HG03460 (cell line): ENCODE measurements at regions not wholly inside any gene's neighbourhood (a gene's known extent, or its start where the extent isn't known, plus 50 kb on each side); places are given as distances from the start of the nearest gene placed in this dataset.
"Not testable (repeated sequence)": the region's sequence is repeated elsewhere in the genome, so short reads cannot be mapped to it uniquely, and the experiment has no call there.

Experiments
- ATAC-seq: cut with Tn5 transposase; IDR thresholded peaks from one replicate; pipeline ENCODE4 v1.9.1; 2021; ENCODE audit not compliant: unreplicated experiment

DNA sequence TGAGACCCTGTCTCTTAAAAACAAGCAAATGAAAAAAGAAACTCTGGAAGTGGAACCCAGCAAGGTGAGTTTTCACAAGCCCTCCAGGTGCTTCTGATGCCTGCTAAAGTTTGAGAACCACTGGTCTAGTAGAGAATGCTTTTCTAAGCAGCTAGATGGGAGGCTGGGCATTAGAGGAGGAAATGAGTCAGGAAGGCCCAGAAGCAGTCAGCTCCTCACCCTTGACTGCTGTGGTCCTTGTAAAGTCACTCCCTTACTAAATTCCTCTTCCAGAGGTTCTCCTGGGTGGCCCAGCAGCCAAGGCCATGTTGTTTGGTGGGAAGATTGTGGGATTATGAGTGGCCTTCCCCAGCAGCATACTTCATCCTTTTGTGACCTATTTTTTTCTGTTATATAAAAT lies 52.0 kb upstream of the FYN start:
- no peak for ATAC-seq

DNA sequence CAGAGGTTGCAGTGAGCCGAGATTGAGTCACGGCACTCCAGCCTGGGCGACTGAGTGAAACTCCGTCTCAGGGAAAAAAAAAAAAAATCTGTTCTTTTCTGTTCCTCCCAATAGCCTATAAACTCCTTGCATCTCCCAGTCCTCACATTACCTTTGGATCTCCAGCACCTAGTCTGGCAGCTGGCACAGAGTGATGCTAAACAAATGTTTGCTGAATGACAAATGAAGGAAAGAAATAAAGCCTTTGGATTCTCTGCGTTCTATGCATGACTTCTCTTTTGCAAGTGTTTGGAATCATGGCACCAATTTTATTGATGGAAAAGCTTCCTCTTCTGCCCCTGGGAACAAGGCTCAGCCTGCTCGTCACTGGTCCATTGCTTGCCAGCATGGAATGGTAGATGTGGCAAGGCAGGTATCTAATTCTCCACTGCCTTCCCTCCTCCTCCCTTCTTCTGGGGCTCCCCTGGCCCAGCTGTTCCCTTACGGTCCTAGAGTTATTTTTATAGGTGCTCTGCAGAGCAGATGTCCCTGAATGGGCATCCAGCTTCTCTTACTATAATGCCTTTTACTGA lies 53.6 kb upstream of the FYN start:
- ATAC-seq: no peak

DNA sequence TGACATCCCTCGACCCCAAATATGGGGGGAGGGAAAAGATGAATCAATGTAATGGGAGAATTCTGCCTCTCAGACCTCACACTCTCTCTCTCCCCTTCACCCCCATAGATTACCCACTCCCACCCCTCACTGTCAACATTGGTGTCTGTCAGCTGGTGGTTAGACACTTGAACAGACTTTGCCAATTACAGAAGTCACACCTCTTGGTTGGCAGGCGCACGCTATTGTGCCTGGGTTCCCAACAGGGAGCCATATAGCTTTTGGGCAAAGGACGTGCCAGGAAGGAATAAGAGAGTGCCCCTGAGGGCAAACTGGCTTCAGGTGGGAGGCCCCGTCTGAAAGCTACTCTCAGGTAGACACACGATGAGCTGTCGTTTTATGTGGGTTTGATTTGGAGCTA lies 54.1 kb upstream of the FYN start:
- ATAC-seq: no peak

DNA sequence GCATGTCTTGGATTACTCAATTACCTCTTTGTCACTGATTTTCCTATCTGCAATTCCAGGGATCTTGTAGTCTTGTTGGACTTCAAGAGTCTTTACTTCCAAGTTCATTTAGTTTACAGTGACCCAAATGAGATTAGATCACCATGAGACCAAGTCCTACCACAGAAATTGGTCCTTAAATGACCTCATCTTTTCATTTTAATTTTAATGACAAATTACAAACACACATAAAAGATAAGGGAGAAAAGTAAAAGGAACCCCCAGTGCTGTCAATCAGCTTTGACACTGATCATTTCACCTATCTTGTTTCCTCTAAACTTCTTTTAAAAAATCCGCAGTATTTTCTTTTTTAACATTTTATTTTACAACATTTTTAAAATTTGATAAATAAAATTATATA lies 54.9 kb upstream of the FYN start:
- ATAC-seq: no peak

DNA sequence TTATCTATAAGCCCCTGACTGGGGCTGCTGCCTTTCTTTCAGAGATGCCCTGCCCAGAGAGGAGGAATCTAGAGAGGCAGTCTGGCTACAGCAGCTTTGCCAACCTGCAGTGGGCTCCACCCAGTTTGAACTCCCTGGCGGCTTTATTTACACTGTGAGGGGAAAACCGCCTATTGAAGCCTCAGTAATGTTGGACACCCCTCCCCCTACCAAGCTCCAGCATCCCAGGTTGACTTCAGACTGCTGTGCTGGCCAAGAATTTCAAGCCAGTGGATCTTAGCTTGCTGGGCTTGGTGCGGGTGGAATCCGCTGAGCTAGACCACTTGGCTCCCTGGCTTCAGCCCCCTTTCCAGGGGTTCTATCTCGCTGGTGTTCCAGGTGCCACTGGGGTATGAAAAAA lies 61.4 kb upstream of the FYN start:
- ATAC-seq: not testable (repeated sequence)

DNA sequence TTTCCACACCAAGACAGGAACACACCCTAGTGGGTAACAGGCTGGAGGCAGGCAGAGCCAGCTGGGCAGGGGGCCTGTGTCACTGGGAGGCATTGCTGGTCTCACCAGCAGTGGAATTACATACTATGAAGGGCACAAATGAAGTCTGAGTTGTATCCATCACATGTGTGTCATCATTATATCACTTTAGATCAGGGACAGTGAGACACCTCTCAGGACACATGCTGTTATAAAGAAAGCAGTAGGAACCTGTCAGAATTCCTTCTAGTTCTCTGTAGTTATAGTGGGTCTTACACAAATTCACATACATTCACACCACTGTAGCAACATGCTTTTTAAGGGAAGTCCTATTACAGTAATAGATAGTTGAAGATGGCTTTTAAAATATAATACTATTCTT lies 63.5 kb upstream of the FYN start:
- ATAC-seq: no peak

DNA sequence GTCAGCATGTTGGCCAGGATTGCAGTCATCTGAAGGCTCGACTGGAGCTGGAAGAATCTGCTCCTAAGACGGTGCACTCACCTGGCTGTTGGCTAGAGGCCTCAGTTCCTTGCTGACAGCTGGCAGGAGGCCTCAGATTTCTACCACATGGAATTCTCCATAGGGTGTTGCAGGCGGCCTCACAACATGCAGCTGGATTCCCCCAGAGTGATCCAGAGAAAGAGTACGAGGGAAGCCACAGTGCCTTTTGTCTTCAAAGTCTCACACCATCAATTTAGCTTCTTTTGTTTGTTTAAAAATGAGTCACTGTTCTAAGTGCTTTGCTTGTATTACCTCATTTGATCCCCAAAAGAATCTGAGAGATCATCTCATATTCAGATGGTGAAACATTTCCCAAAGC lies 65.5 kb upstream of the FYN start:
- no peak for ATAC-seq

DNA sequence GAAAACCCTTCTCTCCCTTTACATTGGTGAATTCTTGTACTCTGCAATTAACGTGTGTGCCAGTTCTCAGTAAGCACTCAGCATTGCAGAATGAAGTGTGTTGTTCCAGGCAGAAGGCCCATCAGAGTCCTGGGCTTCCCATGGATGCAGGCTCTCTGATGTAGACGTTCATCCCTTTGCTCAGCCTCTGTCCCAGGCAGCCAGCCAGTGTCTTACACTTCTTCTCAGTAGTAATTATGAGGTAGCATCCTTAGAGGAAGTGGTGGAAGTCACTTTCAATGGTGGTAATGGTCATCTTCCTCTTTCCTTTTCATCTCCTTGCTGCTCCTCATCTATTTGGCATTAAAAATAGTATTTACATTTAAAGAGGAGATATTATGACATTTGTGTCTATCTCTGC lies 66.7 kb upstream of the FYN start:
- ATAC-seq: no peak

DNA sequence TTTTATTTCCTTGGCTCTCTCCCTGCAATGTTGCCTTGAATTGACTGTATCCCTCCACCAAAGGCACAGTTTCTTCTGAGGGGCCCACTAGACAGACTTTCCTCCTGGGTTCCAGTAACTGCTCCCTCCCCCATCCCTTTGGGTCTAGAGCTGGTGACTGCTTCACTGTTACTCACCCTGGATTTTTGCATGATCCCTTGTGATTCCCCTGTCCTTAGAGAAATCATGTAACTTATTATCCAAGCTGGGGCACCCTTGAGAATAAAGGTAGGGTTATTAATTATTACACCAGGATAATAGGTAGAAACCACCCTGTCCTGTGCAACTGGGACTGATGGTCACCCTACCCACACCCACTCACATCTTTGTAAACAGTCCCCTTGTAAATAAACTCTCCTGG lies 67.5 kb upstream of the FYN start:
- ATAC-seq: no peak

DNA sequence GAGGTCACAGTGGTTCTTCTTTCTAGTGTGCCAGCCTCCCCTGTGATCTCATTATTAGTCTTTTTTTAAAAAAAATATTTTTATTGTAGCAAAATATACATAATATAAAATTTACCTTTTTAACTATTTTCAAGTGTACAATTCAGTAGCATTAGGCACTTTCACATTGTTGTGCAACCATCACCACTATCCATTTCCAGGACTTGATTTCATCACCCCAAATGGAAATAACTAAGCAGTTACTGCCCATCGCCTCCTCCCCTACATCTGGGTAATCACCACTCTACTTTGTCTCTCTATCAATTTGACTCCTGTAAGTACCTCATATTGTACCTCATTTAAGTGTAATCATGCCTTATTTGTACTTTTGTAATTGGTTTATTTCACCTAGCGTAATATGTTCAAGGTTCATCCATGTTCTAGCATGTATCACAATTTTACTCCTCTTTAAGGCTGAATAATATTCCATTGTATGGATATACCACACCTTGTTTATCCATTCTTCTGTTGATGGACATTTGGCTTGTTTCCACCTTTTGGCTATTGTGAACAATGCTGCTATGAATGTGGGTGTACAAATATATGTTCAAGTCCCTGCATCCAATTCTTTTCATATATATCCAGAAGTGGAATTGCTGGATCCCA lies 68.6 kb upstream of the FYN start:
- no peak for ATAC-seq

DNA sequence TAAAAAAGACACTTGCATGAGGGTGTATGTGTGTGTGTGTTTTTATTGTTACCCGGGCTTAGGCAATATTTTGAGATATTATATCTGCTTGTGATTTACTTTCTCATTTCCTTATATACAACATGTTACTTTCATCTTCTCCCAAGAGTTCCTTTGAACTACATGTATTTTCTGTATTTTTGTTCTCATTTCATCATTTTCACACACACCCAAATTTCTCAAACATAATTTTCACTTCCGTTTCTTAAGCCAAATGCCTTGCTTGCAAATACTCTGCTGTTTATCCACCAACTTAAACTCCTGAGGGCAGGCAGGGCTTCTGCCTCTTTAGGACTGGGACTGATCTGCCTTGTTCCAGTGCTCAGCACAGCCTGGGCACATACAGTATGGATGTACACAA lies 69.3 kb upstream of the FYN start:
- no peak for ATAC-seq

DNA sequence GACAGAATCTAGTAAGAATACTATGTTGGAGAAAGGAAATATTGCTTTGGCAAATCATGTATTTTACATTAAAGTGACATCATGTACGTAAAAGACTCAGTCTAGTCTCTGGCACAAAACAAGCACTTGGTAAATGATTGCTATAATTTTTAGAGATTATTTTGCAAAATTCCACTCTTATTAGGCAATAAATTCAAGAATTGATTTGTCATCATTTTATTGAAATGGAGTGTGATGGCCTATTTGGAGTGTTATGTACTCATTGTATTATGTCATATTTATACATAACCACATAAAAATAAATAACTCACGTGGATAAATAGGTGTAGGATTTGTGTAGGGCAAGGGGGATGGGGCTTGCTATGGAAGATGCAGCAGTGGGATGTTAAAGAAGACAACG lies 70.0 kb upstream of the FYN start:
- ATAC-seq: no peak

DNA sequence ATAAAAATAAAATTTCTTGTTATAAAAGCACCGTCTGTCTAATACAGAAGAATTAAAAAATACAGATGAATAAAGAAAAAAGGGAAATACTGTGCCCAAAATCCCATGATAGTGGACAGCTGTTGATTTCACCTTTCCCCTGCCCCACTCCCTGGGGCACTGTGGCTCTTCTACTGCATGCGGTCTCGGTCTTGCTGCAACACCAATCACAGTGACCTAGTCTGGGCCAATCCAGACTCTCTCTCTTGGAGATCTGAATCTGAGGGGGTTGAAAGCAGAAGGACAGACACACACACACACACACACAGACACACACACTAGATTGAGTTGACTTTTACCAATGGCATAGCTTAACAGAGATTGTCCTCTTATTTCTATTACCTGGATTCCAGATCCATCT lies 70.5 kb upstream of the FYN start:
- ATAC-seq: no peak

DNA sequence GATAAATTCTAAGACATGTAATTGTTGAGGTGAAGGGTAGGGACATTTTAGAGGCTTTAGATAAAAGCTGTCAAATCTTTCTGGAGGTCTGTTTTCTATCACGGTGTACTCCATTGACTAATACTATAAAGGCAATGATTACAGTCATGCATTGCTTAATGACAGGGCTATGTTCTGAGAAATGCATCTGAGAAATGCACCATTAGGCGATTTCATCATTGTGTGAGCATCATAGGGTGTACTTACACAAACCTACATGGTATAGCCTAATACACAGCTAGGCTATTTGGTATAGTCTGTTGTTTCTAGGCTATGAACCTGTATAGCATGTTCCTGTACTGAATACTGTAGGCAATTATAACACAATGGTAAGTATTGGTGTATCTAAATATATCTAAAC lies 71.3 kb upstream of the FYN start:
- ATAC-seq: no peak

DNA sequence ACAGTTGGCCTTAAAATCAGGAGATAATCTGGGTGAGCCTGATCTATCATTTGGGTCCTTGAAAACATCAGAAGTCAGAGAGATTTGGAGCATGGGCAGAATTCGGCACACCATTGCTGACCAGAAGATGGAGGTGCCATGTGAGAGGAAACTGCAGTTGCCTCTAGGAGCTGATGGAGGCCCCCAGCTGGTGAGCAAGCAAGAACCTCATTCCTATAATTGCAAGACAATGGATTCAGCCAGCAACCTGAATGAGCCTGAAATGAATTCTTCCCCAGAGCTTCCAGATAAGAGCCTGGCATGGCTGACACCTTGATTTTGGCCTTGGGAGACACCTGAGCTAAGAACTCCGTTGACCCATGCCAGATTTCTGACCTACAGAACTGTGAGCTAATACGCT lies 76.3 kb upstream of the FYN start:
- no peak for ATAC-seq

DNA sequence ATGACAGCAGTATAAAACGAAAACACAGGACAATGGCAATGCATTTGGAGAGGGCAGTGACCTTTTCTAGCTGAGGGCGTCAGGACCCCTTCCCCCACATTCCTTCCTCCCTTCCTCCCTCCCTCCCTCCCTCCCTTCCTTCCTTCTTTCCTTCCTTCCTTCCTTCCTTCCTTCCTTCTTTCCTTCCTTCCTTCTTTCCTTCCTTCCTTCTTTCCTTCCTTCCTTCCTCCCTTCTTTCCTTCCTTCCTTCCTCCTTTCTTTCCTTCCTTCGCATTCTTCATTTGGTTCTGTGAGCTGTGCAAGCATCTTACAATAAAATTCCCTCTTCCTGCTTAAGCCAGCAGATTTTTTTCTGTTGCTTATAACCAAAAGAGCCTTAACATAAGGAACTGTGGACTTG lies 76.7 kb upstream of the FYN start:
- not testable (repeated sequence) for ATAC-seq

DNA sequence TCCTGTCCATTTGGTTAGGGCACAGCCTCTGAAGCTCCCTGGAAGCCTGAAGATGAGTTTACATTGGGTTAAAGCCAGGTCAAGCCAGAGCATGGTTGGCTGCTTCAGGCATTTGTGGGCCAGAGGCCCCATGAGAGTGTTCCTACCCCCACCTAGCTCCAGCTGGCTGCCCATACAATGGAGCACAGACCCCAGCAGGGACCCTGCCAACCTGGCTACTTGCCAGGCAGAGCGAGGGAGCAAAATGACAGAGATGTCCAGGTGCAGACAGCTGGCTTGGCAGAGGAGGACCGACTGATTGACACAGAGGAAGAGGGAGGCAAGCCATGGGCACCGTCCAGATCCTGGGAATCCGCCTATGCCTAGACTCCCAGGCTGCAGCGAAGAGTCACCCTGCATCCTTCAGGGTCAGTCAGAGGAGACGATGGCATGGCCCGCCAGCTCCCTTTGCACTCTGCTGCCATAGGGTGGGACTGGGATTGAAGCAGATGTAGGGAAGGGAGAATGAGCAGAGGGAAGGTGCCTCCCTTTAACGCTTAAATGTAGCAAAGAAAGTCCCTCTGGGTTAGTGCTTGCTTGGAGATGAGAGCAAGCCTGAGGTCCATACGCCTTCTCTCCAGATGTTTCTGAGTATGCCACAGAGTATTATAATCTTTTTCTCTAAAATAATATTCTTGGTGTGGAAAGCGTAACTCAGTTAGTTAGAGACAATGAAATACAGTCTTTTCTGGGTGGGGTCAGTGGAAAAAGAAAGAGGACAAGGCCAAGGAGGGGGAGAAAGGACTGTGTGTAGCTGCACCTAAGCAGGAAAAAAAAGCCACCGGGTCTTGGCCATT lies 77.6 kb upstream of the FYN start:
- no peak for ATAC-seq

DNA sequence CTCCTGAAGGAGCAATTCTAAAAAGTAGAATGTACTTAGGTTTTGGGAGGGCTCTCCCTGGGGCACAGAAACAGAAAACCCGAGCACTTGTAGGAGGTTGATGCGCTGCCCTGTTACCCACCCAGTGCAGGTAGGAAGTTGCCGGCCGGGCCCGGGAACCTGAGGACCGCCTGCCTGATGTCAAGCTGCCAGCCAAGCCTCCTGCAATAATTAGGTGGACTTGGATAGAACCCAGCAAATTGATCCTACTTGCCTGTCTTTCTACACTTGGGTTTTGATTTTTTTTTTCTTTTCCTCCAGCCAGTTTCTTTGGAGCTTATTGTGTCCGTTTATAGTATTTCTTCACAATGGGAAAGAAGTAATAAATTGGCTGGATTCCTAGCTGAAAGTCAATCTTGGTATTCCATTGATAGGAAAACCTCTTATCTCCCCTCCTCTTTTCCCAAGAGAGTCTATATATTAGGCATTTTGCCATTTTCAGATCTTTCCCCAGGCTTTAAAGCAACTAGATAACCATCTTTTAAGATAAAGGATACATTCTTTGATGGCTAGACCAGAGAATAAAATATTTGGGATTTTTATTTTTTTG lies 78.3 kb upstream of the FYN start:
- ATAC-seq: no peak

DNA sequence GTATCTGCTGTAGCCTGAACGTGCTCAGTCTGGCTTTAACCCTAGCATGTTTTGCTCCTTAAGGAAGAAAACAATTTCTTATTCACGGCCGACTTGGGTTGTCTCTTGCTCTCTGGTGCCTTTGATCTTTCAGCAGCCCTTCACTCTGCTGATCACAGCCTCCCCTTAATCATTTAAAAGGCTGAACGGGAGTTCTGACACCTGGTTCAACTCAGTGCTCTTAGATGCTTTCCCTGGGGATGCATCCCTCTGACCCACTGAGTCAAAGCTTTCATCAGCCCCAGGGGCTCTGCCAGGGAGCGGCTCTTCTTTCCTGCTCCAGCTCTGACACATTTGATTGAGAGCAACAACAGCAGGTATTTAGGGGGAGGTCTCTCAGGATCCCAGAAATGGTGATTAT lies 79.0 kb upstream of the FYN start:
- no peak for ATAC-seq

DNA sequence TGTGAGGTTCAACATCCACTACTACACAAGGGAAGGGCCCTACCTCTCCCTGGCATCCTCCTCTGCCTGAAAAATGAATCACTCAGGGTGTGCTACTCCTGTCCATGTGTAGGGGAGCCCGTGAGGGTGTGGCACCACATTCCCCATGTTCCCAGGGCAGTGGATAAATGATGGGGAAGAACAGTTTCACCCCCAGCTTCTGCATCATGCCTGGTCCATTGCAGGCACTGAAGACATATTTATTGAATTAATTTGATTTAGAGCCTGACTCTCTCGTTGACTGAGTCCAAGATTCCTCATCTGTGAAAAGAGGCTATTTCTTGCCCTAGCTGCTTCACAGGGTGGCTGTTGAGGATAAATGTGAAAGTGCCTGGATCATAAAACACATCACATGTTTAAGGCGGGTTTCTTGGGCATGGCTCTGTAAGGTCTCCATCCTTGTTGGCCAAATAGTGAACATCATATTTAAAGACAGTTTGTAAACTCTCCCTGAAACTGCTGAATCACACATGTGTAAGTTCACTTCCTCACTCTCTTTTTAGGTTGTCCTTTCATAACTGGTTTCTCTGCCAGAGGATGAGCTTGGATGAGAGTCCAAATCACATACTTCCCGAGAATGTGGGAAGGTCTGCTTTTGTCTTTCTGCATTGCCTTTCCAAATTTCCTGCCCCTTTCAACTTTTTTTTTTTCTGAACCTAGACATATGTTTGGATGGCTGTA lies 79.7 kb upstream of the FYN start:
- no peak for ATAC-seq

DNA sequence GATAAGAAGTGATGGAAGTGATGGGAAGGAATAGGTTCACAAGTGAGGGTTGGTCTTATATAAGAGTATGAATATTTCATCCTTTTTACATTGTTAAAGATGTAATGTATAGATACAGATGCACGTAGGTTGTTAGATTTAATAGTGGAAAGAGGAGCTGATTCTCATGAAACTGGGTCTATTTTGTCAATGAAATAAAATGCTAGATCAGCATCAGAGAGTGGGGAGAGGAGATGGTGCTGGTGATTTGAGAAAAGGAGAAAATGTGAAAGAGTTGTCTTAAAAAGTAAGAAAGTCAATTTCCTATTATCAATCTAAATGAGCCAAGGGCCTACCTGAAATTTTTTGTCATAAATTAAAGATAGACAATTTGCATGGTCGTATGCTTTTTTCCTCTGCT lies 82.8 kb upstream of the FYN start:
- no peak for ATAC-seq
